Uterus (tissue), 2 donors: ENCODE measurements at regions not wholly inside any gene's neighbourhood (a gene's known extent, or its start where the extent isn't known, plus 50 kb on each side); places are given as distances from the start of the nearest gene placed in this dataset.

Experiments used
- POLR2A ChIP-seq, 2 donors: fragments of 450-650 bp; IDR thresholded peaks; one replicate each; pipeline ENCODE4 v1.6.1; 2016; ENCODE audit warnings: antibody characterized with exemption in 2 of 2, mild to moderate bottlenecking in 1 of 2, moderate library complexity in 1 of 2
- TF ChIP-seq, protein P1 (sequence below), 4 experiments: fragments of 200-600 bp in 2 of 4; fragments of 450-650 bp in 2 of 4; sonication (generic) in 2 of 4; IDR thresholded peaks; one replicate each; pipeline ENCODE4 v1.5.1; 2016 to 2019; ENCODE audit warnings: antibody characterized with exemption in 4 of 4, mild to moderate bottlenecking in 2 of 4, moderate library complexity in 1 of 4

GRCh38 chr7:52140851-52141250, 824.2 kb upstream of the COBL start:
- TF ChIP-seq, protein P1, sequence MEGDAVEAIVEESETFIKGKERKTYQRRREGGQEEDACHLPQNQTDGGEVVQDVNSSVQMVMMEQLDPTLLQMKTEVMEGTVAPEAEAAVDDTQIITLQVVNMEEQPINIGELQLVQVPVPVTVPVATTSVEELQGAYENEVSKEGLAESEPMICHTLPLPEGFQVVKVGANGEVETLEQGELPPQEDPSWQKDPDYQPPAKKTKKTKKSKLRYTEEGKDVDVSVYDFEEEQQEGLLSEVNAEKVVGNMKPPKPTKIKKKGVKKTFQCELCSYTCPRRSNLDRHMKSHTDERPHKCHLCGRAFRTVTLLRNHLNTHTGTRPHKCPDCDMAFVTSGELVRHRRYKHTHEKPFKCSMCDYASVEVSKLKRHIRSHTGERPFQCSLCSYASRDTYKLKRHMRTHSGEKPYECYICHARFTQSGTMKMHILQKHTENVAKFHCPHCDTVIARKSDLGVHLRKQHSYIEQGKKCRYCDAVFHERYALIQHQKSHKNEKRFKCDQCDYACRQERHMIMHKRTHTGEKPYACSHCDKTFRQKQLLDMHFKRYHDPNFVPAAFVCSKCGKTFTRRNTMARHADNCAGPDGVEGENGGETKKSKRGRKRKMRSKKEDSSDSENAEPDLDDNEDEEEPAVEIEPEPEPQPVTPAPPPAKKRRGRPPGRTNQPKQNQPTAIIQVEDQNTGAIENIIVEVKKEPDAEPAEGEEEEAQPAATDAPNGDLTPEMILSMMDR (IDR thresholded peaks at IDR 0.05), result no peak
- TF ChIP-seq POLR2A (IDR thresholded peaks at IDR 0.05), result no peak
